Endothelial cell of hepatic sinusoid (primary cell): ENCODE measurements at regions not wholly inside any gene's neighbourhood (a gene's known extent, or its start where the extent isn't known, plus 50 kb on each side); places are given as distances from the start of the nearest gene placed in this dataset.

Experiments used
- in situ Hi-C: cut with HindIII; loops from 2 replicates; pipeline ENCODE4 v1.10.0; 2017; ENCODE audit warnings: low sequenced_read_pairs

DNA sequence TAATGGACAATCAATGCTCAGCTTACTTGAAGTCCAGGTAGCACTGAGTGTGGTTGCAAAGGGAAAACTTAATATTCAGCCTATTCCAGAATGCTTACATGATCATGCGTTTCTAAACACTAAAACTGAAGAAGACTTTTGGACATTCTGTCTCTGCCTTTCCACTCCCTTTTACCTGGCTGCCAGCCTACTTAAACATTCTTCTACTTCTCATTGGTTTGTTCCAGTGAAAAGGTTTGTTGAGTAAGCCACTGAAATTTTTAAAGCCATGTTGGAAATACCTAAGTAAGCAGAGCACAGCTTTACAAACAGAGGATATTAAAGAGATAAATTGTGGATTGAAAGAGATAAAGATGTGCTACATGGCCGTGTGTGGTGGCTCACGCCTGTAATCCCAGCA lies 1280.8 kb upstream of the AUTS2 start:
- in situ Hi-C loops = no loop called here

DNA sequence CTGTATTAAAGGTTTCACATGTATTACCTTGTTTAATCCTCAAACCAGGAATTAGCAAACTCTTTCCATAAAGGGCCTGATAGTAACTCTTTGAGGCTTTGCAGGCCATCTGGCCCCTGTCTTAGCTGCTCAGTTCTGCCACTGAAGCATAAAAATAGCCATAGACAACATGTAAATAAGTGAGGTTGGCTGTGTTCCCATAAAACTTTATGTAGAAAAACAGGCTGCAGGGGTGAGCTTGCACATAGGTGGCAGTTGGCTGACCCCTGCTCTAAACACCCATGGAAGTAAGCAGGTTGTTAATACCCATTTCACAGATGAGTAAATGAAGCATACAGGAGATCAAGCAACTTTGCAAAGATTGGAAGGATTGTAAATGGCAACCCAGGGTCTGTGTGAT lies 1279.2 kb upstream of the AUTS2 start:
- in situ Hi-C loops = no loop called here

DNA sequence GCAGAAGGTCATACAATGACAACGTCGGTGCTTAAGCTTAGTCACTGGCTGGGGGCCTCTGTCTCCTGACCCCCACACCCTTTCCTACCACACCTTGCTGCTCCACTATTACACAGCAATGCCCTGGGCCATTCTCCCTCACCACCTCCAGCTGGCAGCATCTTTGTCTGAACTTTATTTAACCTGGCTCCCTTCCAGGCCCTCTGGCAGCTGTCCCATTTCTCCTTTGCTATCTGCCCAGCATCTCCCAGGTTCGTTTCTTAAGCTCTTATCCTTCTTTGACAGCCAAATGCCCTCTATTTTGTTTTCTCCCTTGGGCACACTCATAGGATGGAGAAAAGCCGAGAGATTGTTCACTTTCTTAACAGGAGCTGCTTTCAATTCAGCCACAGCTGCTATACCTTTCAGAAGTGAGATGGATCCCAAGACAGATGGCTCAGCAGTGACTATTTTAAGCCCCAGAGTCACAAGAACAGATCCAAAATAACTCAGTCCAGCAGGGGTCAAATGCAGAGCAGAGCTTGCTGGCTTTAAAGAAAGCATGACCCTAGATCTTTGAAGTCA lies 1277.1 kb upstream of the AUTS2 start:
- in situ Hi-C loops = no loop called here

DNA sequence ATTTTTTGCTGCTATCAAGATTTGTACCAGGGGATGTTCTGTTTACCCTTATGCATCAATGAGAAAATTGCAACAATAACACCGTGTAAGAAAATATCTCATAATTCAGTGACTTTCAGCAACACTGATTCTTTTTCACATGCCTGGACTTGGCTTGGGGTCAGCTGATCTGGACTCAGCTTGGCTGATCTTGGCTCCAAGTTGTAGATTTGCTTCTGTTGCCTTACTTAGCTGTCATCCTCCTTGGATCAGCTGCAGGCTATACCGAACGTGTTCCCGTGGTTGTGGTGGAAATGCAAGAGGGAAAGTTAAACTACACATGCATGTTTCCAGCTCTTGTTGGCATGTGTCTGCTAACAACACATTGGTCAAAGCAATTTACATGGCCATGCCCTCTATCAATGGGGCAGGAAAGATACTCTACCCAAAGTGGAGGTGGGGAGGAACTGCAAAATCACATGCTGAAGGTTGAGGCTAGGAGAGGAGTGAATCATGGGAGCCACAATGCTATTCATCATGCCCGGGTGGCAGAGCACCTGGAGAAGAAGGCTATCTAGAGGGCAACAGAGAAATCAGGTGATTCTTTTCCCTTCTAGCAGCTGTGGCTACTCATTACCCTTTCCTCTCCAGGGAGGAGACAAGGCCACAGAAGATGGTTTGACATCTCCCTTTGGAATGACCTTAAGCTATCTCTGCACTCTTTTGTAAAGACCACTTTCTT lies 1276.3 kb upstream of the AUTS2 start:
- in situ Hi-C loops = no loop called here

DNA sequence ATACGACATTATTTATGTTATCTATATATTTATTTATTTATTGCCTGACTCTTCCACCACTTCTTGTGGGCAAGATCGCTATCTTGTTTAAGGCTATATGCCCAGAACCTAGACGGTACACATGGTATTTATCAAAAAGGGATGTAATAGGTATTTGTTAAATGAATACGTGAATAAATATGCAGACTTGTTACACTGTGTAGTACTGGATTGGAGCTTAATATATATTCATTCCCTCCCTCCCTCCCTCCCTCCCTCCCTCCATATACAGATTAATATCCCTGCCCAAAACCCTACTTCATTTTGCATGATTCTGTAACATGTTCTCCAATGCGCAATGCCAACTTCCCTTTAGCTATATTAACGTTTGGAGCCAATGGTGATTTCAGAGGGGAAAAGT lies 1273.7 kb upstream of the AUTS2 start:
- in situ Hi-C loops = no loop called here

DNA sequence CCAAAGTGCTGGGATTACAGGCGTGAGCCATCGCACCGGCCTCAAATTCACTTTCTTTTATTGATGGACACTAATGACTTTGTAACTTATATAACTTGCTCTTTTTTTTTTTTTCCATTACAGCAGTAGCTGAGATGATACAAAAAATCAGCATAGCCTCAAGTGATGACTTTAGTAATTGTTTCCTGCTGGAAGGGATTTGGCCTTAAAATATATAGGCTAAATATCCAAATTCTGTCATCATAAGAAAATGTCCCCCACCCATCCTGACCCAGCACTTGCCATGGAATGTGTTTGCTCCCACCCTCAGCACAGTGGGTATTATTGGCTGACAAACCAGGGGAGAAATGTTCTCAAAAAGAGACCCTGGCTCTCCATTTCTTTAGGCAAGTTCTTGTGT lies 1264.1 kb upstream of the AUTS2 start:
- in situ Hi-C loops = no loop called here

DNA sequence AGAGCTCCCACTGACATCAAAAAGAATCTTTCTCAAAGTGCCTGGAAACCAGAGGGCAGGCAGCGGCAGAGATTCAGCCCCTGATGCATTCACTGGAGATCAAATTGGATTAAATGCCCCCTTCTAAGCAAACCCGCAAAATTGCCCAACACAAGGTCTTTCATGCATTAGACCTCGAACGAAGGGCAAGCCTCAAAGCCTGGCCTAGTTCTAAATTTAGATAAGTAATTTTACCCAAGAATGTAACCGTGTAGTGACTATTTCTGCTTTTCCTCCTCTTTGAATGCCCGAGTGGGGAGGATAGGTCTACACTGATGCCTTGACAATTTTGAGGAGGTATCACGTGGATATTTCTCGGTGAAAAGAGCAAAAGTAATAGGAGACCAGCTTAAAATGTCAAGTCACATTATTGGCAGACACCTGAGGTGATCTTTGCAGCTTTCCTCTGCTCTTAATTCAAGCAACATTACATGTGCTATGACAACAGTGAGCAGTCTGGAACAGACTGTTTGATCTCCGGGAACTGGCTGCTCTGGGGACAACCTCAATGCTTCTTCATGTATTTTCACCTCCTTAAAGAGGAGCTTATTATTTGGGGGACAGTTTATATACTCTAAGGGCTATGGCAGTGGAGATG lies 1263.5 kb upstream of the AUTS2 start:
- in situ Hi-C loops = loop anchor here (5.0 kb wide), 1 partner anchor 48 kb away; no protein-coding TSS in a partner anchor

DNA sequence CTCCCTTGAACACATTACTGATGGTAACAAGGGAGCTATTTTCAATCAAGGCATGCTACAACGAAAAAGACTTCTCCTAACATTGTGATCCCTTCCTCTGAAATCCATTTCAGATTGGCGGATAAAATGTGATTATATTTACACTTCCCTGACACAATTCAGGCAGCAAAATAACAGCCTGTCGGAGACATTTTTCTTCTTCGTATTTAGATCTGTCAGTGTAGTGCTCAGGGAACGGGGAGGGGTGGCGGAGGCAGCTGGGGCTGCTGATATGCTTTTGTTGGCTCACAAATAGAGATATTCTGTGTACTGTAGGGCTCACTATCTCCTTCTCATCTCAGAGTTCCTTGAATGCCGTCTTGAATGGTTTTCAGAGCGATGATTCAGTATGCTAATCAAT lies 1261.7 kb upstream of the AUTS2 start:
- in situ Hi-C loops = loop anchor here (5.0 kb wide), 1 partner anchor 46 kb away; no protein-coding TSS in a partner anchor

DNA sequence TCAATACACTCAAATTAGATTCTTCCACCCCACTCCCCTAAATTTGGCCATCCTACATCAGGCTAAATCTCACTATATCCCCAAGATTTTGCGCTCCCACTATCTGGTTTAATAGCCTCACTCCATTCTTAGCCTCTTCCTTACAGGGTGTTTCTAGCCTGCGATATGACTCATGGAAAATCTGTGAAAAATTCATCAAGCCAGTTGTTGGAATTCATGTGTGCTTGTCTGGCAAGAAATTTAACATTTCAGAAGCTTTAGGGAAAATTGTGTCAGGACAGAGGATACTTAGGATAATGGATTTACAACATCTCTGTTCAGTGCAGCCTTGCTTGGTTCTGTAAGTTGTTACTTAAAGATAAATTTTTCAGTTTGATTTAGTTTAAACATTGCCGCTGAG lies 1249.9 kb upstream of the AUTS2 start:
- in situ Hi-C loops = no loop called here

DNA sequence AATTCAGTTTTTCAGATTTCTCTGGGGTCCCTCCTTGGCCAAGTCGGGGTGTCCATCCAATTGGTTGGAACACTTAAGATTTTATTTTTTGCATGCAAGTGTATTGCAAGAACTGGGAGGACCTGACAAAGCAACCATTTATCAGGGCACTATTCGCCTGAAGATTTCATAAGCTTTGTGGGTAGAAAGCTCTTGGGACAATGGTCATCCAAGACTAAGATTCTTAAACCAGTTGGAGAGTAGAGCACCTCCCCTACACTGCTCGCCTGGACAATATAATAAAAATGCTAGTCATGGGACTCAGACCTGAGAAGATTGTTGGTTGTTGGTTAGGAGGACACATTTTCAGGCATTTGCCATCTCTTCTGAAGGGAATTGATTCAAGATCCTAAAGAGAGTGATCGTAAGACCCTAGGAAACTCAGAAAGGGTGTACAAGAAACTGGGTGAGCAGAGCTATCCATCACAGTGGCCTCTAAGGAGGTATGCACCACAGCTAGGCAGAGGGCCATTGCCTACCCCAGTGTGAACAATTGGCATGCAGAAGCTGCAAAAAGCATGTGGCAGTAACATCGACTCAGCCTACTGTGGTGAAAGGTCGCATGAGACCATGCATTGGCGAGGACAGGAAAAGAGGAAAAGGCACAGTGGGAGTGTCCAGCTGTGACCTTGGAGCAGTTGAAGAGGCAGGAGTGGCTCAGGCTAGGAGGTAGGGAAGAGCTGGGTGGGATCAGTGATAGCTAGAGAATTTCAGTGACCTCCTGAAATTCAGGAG lies 1235.3 kb upstream of the AUTS2 start:
- in situ Hi-C loops = no loop called here

DNA sequence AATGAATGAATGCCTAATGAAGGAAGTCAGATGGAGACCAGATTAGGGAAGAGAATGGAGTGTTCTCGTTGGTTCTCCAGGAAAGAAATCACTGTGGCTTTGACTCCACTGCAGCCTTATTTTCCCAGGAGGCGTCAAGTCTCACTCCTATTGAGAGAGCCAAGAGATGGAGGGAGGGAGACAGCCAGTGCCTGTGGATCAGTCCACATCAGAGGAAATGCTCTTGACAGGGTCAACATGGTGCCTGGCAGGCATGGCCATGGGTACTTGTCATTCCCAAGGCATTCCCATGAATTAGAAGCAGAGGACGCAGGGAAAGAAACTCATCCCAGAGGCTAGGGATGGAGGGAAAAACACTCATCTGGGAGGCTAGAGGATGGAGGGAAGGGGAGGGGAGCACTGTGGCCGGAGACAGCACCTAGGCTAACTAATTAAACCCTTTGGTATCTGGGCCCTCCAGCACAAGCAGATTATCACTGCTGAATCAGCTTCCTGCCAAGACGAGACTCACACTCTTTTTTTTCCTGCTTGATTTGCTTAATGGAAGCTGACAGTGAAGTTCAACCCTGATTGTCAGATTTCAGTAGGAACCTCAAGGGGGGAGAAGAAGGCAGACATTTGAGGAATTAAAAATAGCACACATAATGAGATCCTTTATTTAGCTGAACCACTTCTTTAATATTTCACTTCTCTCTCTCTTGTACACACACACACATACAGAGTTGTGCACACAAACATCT lies 1233.2 kb upstream of the AUTS2 start:
- in situ Hi-C loops = no loop called here

DNA sequence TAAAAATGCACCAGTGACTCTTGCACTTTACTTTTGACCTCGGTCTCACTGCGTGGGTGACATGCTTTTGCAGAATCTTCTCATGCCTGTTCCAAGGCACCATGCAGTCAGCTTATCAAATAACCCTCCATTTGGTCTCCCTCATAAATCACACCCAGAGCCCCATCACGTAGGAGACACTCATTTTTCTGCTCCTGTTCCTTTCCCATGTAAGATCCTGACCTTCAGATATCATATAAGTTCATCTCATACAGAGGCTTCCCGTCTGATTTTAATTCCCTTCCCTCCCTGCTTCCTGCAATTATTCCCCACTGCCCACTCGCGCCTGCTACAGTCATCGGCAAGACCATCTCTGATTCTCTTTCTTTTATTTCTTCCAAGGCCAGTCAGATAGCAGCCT lies 1226.3 kb upstream of the AUTS2 start:
- in situ Hi-C loops = no loop called here

DNA sequence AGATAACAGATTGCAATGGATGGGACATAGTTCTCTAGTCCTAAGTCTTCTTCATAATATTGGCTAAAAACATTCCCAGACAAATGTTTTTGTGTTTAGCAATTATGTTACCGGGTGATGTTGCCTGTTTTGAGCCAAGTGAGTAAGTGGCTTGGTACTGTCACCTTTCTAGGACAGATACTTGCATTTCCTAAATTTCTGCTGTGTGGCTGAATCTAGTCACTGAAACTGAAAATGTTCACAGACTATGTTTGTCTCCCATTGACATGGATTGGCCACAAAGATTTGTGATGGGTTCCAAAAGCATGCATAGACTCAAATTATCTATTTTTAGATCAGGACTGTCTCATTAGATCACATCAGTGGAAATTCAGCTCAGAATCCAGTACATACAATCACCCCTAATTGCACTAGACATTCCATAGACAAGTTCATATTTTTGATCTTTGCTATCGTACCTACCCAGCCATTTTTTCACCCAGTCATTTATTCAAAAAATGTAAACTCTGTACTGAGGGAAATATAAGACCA lies 1222.1 kb upstream of the AUTS2 start:
- in situ Hi-C loops = no loop called here

DNA sequence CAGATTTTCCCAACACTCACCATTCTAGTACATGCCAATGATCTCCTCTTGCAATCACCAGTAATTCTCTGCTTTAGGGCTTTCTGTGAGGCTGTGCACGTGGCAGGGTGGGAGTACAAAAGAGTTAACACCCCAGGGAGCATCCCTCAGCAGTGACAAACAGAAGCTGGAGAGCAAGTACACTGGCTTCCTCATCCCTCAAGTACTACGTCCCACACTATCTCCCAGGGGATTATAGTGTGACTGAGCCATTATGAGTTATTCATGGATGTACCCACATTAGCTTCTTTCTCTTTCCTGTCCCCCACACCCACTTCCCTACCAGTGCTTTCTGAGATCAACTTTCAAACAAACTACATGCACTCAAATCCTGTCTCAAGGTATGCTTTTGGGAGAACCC lies 1216.5 kb upstream of the AUTS2 start:
- in situ Hi-C loops = loop anchor here (5.0 kb wide), 1 partner anchor 44 kb away; no protein-coding TSS in a partner anchor

DNA sequence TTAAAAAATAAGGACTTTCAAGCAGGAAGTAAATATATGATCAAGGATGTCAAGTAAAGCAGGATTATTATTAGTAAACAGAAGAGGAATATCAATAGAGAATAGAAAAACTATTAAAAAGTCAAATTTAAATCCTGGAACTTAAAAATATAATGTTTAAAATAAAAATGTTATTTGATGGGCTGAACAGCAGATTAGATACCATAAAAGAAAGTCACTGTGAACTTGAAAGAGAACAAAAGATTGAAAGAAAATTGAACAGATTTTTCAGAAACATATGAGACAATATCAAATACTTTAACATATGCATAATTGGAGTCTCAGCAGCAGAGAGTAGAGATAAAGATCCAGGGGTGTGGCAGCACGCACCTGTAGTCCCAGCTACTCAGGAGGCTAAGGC lies 1213.7 kb upstream of the AUTS2 start:
- in situ Hi-C loops = loop anchor here (5.0 kb wide), 1 partner anchor 47 kb away; no protein-coding TSS in a partner anchor

DNA sequence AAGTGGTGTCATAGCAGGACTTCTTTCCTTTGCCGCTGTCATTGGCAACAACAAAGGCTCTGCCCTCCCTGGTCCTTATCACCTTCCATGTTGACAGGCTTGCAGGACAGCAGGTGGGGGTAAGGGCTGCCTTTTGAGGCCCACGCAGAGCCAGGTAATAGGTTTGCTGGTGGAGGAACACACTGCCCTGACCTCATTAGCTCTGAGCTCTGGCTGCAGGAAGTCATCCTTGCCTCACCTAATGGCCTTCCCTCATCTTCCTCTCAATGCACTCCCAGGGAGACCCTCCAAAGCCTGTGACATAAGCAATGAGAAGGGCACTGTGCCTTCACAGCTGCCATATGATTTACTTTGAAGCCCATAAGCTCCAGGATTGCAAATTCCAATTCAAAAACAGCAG lies 1205.2 kb upstream of the AUTS2 start:
- in situ Hi-C loops = no loop called here

DNA sequence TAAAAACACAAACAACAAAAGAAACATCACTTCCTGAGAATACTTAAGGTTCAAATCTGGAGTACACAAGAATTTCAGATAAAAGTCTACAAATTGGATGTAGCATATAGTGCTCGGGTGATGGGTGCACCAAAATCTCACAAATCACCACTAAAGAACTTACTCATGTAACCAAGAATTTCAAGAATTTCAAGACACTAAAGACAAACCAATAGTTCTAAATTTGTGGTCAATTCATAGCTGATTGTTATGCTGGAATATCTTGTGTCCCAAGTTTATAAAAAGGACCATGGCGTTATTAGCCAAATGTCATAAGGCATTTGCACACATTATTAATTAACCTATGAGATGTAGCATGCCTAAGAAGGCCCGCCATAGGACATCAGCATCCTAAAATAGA lies 1204.1 kb upstream of the AUTS2 start:
- in situ Hi-C loops = no loop called here

DNA sequence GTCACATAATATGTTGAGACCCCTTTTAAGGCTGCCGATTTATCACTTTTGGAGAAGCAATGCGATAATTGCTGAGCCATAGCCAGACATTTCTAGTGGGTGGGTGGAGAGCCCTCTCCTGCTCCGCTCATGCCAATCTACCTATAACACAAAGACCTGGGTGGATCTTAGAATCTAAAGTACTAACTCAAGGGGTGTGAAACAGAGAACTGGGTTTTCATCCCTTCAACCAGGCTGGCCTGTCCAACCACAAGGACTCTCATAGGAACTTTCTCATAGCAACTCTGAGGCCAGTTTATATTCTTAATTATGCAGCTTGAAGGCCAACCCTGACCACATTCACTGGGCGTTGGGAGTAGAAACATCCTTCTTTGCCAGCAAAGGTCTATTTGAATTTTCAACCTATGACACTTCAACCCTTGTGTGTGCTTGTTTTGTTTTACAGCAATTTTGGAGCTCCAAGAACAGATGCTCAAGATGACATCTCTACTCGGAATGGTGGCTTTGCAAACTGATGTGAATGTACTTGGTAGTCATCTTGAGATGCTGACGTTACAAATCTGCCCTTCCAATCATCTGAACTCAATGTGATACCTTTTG lies 1198.2 kb upstream of the AUTS2 start:
- in situ Hi-C loops = no loop called here

DNA sequence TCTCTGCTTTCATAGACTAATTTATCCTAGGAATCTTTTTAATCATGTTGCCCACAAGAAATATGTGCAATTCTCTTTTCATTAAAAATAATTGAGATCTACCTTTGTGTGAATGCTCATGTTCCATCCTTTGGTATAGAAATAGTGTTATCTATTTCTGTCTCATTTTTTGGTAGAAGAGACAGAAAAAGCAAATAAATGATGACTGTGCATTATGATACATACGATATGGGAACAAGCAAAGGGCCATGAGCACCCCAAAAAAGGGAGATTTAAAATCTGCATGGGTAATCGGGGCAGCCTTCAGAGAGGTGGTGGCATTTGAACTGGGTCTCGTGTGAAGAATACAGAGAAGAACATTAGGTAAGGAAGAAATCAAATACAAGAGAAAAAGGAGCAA lies 1197.5 kb upstream of the AUTS2 start:
- in situ Hi-C loops = no loop called here

DNA sequence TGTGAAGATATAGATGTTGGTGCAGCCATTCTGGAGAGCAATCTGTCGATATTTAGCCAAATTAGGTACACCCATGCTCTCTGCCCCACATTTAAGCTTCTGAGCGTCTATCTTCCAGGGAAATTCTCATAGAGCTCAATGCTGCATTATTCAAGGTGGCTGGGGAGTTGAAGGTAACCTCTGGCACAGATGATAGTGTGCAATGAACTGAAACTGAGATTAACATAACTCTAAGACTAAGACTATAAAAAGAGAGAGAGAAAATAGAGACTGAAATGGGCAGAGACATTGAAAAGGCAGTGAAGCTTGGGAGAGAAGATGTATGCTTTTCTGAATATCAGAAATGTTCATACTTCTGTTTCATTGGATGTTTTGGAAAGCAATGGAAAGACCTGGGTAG lies 1197.0 kb upstream of the AUTS2 start:
- in situ Hi-C loops = no loop called here
